ENCODE measurements at regions not wholly inside any gene's neighbourhood (a gene's known extent, or its start where the extent isn't known, plus 50 kb on each side); places are given as distances from the start of the nearest gene placed in this dataset.

- no peak for TF ChIP-seq CTCF (IDR thresholded peaks at IDR 0.05; ENCODE audit: insufficient read depth, low read depth, low read length, missing control alignments)
- no peak for DNase-seq (ENCODE audit: low read depth)
- H3K4me3 ChIP-seq (ENCODE audit: low read length), result no peak overlapping the region
Measured at GRCh38 chr1:5493275-5493674, 498.9 kb downstream of the NPHP4 start.

DNA sequence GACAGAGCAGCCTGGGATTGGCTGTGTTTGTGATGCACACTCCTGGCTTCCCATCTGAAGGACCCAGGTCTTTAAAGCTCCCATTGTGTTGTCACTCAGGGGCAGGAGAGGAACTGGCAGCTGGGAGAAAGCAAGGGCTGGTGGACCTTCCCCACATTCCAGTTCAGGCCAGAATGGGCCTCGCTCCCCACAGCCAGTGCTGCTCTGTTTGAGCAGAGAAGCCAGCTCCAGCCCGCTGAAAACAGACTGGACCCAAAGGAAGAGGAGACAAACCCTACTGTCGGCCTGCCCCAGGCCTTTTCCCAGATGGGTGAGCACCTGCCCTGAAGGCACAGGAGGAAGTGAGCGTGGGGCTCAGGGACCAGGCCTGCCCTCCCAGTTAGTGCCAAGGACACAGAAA is 499.4 kb downstream of the NPHP4 start:
- H3K4me3 ChIP-seq (ENCODE audit: low read length), result no peak overlapping the region
- TF ChIP-seq CTCF (IDR thresholded peaks at IDR 0.05; ENCODE audit: insufficient read depth, low read depth, low read length, missing control alignments), result no peak
- no peak for DNase-seq (ENCODE audit: low read depth)

DNA sequence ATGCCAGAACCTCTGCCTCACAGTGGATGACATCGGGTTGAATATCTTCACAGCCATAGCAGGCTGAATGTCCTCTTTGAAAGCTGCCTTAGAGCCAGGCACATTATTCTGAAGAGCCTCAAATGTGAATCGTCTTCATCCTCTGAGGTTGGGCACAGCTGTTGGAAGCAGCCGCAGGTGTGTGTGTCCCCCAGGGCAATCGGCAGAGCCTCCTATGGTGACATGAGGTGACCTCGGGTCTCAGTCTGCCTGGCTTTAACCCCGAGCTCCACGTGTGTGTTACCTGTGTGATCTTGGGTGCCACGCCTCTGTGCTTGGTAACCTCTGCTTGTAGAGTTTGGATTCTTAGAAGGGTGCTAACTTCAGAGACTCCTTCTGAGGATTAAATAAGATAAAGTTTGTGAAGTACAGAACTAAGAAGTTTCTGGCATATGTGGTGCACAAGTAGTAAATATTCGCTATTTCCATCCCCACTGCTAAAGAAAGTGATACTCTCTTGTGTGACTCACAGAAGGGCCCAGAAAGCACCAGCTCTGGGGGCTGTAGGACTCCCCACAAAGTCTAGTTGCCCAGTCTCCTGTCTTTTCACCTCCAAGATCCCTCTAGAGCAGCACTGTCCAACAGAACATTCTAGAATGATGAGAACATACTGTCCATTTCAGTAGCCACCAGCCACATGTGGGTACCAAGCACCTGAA is 500.9 kb downstream of the NPHP4 start:
- DNase-seq (ENCODE audit: low read depth), result no peak
- TF ChIP-seq CTCF (IDR thresholded peaks at IDR 0.05; ENCODE audit: insufficient read depth, low read depth, low read length, missing control alignments), result no peak
- H3K4me3 ChIP-seq (ENCODE audit: low read length), result no peak overlapping the region

DNA sequence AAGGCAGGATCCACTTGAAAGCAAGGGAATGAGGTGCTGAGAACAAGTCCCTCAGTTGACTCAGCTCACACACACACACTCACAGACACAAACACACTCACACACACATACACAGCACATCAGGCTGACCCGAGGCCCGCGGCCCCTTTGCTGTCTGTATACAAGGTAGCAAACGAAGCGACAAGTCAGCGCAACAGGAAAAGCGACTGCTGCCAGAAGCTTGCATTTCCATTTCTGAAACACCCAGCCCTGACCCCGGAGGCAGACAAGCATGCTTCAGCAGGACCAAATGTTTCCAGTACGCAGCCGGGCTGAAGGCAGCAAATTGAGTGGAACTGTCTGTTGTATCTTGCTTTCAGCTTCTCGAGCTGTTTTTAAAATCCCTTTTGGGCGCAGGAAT is 501.6 kb downstream of the NPHP4 start:
- no peak overlapping the region for H3K4me3 ChIP-seq (ENCODE audit: low read length)
- TF ChIP-seq CTCF (IDR thresholded peaks at IDR 0.05; ENCODE audit: insufficient read depth, low read depth, low read length, missing control alignments), result no peak
- no peak for DNase-seq (ENCODE audit: low read depth)

DNA sequence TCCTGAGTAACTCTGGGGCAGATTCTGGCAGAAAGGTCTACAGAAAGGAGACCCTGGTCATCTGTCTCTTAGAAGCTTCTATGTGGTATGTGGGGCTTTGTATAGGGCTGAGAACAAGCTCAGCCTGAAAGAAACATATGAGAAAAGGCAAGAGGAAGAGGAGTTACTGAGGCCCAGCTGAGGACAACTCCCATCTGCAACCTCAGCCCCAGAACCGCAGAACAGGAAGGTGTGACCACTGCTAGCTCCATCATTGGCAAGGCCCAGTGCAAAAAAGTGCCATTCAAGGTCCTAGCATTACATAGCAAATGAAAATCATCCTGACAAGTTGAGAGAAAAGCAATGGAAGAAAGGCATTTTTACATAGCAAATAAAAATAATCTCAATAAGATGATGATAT is 503.8 kb downstream of the NPHP4 start:
- H3K4me3 ChIP-seq (ENCODE audit: low read length), result no peak overlapping the region
- TF ChIP-seq CTCF (IDR thresholded peaks at IDR 0.05; ENCODE audit: insufficient read depth, low read depth, low read length, missing control alignments), result no peak
- no peak for DNase-seq (ENCODE audit: low read depth)

DNA sequence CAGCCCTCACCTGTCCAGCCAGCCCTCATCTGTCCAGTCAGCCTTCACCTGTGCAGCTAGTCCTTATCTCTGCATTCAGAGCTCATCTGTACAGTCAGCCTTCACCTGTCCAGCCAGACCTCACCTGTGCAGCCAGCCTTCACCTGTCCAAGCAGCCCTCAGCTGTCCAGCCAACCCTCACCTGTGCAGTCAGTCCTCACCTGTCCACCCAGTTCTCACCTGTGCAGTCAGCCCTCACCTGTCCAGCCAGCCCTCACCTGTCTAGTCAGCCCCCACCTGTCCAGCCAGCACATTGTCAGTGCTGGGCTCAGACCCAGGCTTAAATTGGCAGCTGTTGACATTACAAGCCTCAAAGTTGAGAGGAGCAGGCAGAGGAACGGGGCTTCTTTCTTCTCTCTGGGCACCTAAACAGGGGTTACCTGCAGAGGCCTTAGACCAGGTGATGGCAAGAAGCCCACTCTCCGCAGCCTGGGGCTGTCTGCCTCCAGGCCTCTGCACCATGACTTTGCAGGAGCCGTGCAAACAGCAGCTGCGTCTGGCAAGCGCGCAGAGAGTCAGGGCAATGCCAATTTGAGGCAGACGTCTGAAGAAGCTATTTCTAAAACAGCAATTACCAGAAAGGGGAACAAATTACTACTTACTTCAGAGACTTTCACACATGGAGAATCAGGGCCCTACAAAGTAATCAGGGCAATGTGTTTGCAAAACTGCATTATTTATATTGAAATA is 506.1 kb downstream of the NPHP4 start:
- no peak for DNase-seq (ENCODE audit: low read depth)
- H3K4me3 ChIP-seq (ENCODE audit: low read length), result no peak overlapping the region
- TF ChIP-seq CTCF (IDR thresholded peaks at IDR 0.05; ENCODE audit: insufficient read depth, low read depth, low read length, missing control alignments), result no peak

- no peak overlapping the region for H3K4me3 ChIP-seq (ENCODE audit: low read length)
- TF ChIP-seq CTCF (IDR thresholded peaks at IDR 0.05; ENCODE audit: insufficient read depth, low read depth, low read length, missing control alignments), result no peak
- no peak for DNase-seq (ENCODE audit: low read depth)
Measured at GRCh38 chr1:5485436-5485835, 506.8 kb downstream of the NPHP4 start.
